HepG2 (cell line): ENCODE measurements at regions not wholly inside any gene's neighbourhood (a gene's known extent, or its start where the extent isn't known, plus 50 kb on each side); places are given as distances from the start of the nearest gene placed in this dataset.

Experiments
- ATAC-seq: fragments of 200-7000 bp; cut with Tn5 transposase; 3 replicates; pipeline ENCODE4 v1.9.1; 2020; ENCODE audit warnings: mild to moderate bottlenecking, moderate library complexity
- BruUV-seq: library from RNA; stranded (reverse); fragments of 400-500 nt; replicated peaks from 2 replicates; lab custom pipeline; 2021; lab: Mats Ljungman, UMichigan
- CTCF ChIA-PET: fragments of 300-600 bp; formaldehyde crosslinking; extraction: SDS; loops from one replicate; lab custom pipeline; 2021; ENCODE audit warnings: low total read pairs, inconsistent platforms, low intra/inter-chr PET ratio; lab: Yijun Ruan, JAX
- POLR2A ChIA-PET: fragments of 350-600 bp; sonication (Branson Sonifier 250); formaldehyde crosslinking; loops from one replicate; lab custom pipeline; 2020; ENCODE audit warnings: antibody characterized with exemption, inconsistent platforms; lab: Yijun Ruan, JAX
- DNase-seq: peaks from one replicate; pipeline ENCODE4 v3.0.0-alpha.2; 2015; ENCODE audit warnings: low spot score
- FAIRE-seq: peaks from 3 replicates; lab custom pipeline; 2011; peaks lifted over from hg19 to GRCh38; lab: Jason Lieb, UNC
- H2AFZ ChIP-seq: one replicate; pipeline ENCODE4 v1.6.1; 2011; ENCODE audit warnings: low read length, inconsistent platforms
- H3K27ac ChIP-seq: fragments of 300-600 bp; 3 replicates; pipeline ENCODE4 v1.8.0; 2011; ENCODE audit warnings: mixed run types, mild to moderate bottlenecking, mixed read lengths, low read length, inconsistent platforms; ENCODE audit not compliant: insufficient read depth; ENCODE audit errors: extremely low read length
- H3K27me3 ChIP-seq, 2 experiments: fragments of 200-600 bp in 1 of 2; 2 replicates in 1 of 2; 3 replicates in 1 of 2; pipeline versions ENCODE4 v1.6.0 to v1.8.0; 2011; ENCODE audit warnings: low read length in 2 of 2, mild to moderate bottlenecking in 2 of 2, moderate library complexity in 2 of 2, inconsistent platforms in 1 of 2; ENCODE audit not compliant: insufficient read depth in 2 of 2, control insufficient read depth in 1 of 2
- H3K36me3 ChIP-seq, 2 experiments: fragments of 200-600 bp in 1 of 2; replicated peaks in 1 of 2; 2 replicates in 1 of 2; 3 replicates in 1 of 2; pipeline versions ENCODE4 v1.5.1 to v1.8.0; 2011; ENCODE audit warnings: low read length in 2 of 2, inconsistent platforms in 1 of 2; ENCODE audit not compliant: insufficient read depth in 2 of 2, control insufficient read depth in 1 of 2
- H3K4me1 ChIP-seq: 2 replicates; pipeline ENCODE4 v1.5.1; 2012; ENCODE audit warnings: low read length, inconsistent platforms; ENCODE audit not compliant: insufficient read depth
- H3K4me2 ChIP-seq: 2 replicates; pipeline ENCODE4 v1.6.0; 2011; ENCODE audit warnings: low read depth, low read length, inconsistent platforms
- H3K4me3 ChIP-seq, 3 experiments: fragments of 200-600 bp in 1 of 3; sonication (generic), shearing (Covaris generic) in 1 of 3; replicated peaks in 1 of 3; 2 replicates each; pipeline ENCODE4 v1.5.1; 2011 to 2016; ENCODE audit warnings: low read length in 3 of 3, inconsistent platforms in 2 of 3, low read depth in 2 of 3, mild to moderate bottlenecking in 2 of 3, control low read depth in 1 of 3, mixed read lengths in 1 of 3; ENCODE audit not compliant: insufficient read depth in 1 of 3
- H3K79me2 ChIP-seq: one replicate; pipeline ENCODE4 v1.6.1; 2011; ENCODE audit warnings: low read length, inconsistent platforms; ENCODE audit not compliant: insufficient read depth
- H3K9ac ChIP-seq: 2 replicates; pipeline ENCODE4 v1.6.0; 2011; ENCODE audit warnings: mild to moderate bottlenecking, low read depth, low read length, inconsistent platforms; ENCODE audit not compliant: insufficient read depth
- H3K9me3 ChIP-seq: 2 replicates; pipeline ENCODE4 v1.5.1; 2012; ENCODE audit warnings: mild to moderate bottlenecking, low read length
- H4K20me1 ChIP-seq: 2 replicates; pipeline ENCODE4 v1.6.0; 2011; ENCODE audit warnings: inconsistent platforms, mild to moderate bottlenecking, low read length, moderate library complexity; ENCODE audit not compliant: insufficient read depth
- ETS1 ChIP-seq: sonication (generic); formaldehyde crosslinking; IDR thresholded peaks from 2 replicates; pipeline ENCODE4 v1.4.0; 2020; ENCODE audit warnings: missing genetic modification reagents
- GATAD1 ChIP-seq: IDR thresholded peaks from 2 replicates; pipeline ENCODE4 v1.6.1; 2016; ENCODE audit warnings: missing genetic modification reagents, missing compliant biosample characterization
- POGZ ChIP-seq: sonication (generic); formaldehyde crosslinking; IDR thresholded peaks from 2 replicates; pipeline ENCODE4 v1.4.0; 2020; ENCODE audit warnings: mild to moderate bottlenecking, missing genetic modification reagents
- RORA ChIP-seq: sonication (generic); formaldehyde crosslinking; IDR thresholded peaks from 2 replicates; pipeline ENCODE4 v1.5.0; 2020; ENCODE audit warnings: mild to moderate bottlenecking, missing genetic modification reagents, moderate library complexity
- SAFB2 ChIP-seq: sonication (generic); formaldehyde crosslinking; IDR thresholded peaks from 2 replicates; pipeline ENCODE4 v1.5.1; 2020; ENCODE audit warnings: missing genetic modification reagents, low read depth, mild to moderate bottlenecking, borderline replicate concordance
- U2AF2 ChIP-seq: fragments of 200-400 bp; formaldehyde crosslinking; IDR thresholded peaks from 2 replicates; pipeline ENCODE4 v1.6.1; 2017; ENCODE audit warnings: low read depth, mild to moderate bottlenecking, low read length
- ZFP91 ChIP-seq: sonication (generic); formaldehyde crosslinking; IDR thresholded peaks from 2 replicates; pipeline ENCODE4 v1.9.0; 2022; ENCODE audit warnings: missing genetic modification reagents, mild to moderate bottlenecking, borderline replicate concordance
- ZNF142 ChIP-seq: sonication (generic); formaldehyde crosslinking; IDR thresholded peaks from 2 replicates; pipeline ENCODE4 v1.4.0; 2020; ENCODE audit warnings: missing genetic modification reagents
- ZNF446 ChIP-seq: sonication (generic); formaldehyde crosslinking; IDR thresholded peaks from 2 replicates; pipeline ENCODE4 v1.5.0; 2020; ENCODE audit warnings: mild to moderate bottlenecking, missing genetic modification reagents
- ZNF7 ChIP-seq: IDR thresholded peaks from 2 replicates; pipeline ENCODE4 v1.6.1; 2016; ENCODE audit warnings: missing biosample characterization, missing genetic modification reagents
- ZNF792 ChIP-seq: IDR thresholded peaks from 2 replicates; pipeline ENCODE4 v1.6.1; 2016
- WGBS: methylation state at CpG from one replicate; pipeline ENCODE4 v1.1.6; 2017; ENCODE audit warnings: low lambda C conversion rate; 5-methylcytosine and 5-hydroxymethylcytosine counted together
- in situ Hi-C: cut with HindIII; loops from 2 replicates; pipeline ENCODE4 v1.10.0; 2017; ENCODE audit warnings: low pct_unique_long_range_greater_than_20kb; ENCODE audit not compliant: extremely low pct_ligation_motif_present
- intact Hi-C: fragments of 100-400 bp; cut with micrococcal nuclease; formaldehyde crosslinking; loops from one replicate; pipeline ENCODE4 v1.10.0; 2022; ENCODE audit not compliant: unreplicated experiment

- peaks cover 65% of the 10 kb centered on the region for H3K9me3 ChIP-seq
- H3K27ac ChIP-seq: no peak overlapping the region
- no peaks in the 10 kb centered on the region for H3K36me3 ChIP-seq
- no peak overlapping the region for H3K9ac ChIP-seq
- no TSS peak for BruUV-seq
- no peaks in the 10 kb centered on the region for H3K79me2 ChIP-seq
- H3K27me3 ChIP-seq: no peaks in the 10 kb centered on the region
- CTCF ChIA-PET: no interaction called here
- no peak overlapping the region for H2AFZ ChIP-seq
- POLR2A ChIA-PET: no interaction called here
- no peak overlapping the region for H3K4me3 ChIP-seq
- ATAC-seq (no peak), DNase-seq (no peak), FAIRE-seq (no peak)
- no peaks in the 10 kb centered on the region for H4K20me1 ChIP-seq
- H3K4me1 ChIP-seq: no peaks in the 10 kb centered on the region
- in situ Hi-C loops: no loop called here
- TF ChIP-seq ZNF446 (no peak), POGZ (CRISPR knock-in tag) (no peak), RORA (CRISPR knock-in tag) (no peak)
- no peak overlapping the region for H3K4me2 ChIP-seq
- intact Hi-C loops: no loop called here
These were observed 1957.3 kb downstream of the NCAM2 start for GRCh38 chr21:22955559-22955958.

GRCh38 chr21:22961258-22961657 lies 1963.0 kb downstream of the NCAM2 start:
- in situ Hi-C loops (no loop called here), intact Hi-C loops (no loop called here)
- ATAC-seq: no peak
- Histone ChIP-seq H3K4me2 (no peak overlapping the region), H3K27ac (no peak overlapping the region), H2AFZ (no peak overlapping the region), H3K9ac (no peak overlapping the region), H3K4me1 (no peaks in the 10 kb centered on the region), H3K79me2 (no peaks in the 10 kb centered on the region), H3K9me3 (peaks cover 74% of the 10 kb centered on the region), H3K27me3 (no peaks in the 10 kb centered on the region), H3K36me3 (no peaks in the 10 kb centered on the region), H4K20me1 (no peaks in the 10 kb centered on the region), H3K4me3 (no peak overlapping the region)
- 23% methylated on average over 5 of the region's 5 CpGs for WGBS
- ChIA-PET CTCF (no interaction called here), POLR2A (no interaction called here)
- no TSS peak for BruUV-seq
- no peak for FAIRE-seq
- DNase-seq: no peak
- TF ChIP-seq ZNF142 (CRISPR knock-in tag): no peak
- TF ChIP-seq U2AF2: no peak
- no peak for TF ChIP-seq ZFP91
- no peak for TF ChIP-seq ETS1 (CRISPR knock-in tag)
- no peak for TF ChIP-seq ZNF7 (CRISPR knock-in tag)
- no peak for TF ChIP-seq GATAD1
- no peak for TF ChIP-seq SAFB2 (CRISPR knock-in tag)
- TF ChIP-seq ZNF792 (CRISPR knock-in tag): no peak
